Nephron progenitor cell (in vitro differentiated cells): ENCODE measurements at regions not wholly inside any gene's neighbourhood (a gene's known extent, or its start where the extent isn't known, plus 50 kb on each side); places are given as distances from the start of the nearest gene placed in this dataset.

Source experiments
- DNase-seq: peaks from one replicate; pipeline ENCODE4 v3.0.0; 2021
- H3K27ac Mint-ChIP-seq: 2 replicates; pipeline ENCODE4 v1.8.0; 2021; ENCODE audit warnings: mild to moderate bottlenecking, moderate library complexity, mixed read lengths
- H3K27me3 Mint-ChIP-seq: 2 replicates; pipeline ENCODE4 v1.8.0; 2021; ENCODE audit warnings: mild to moderate bottlenecking, low read depth, mixed read lengths; ENCODE audit not compliant: poor library complexity
- H3K36me3 Mint-ChIP-seq: 2 replicates; pipeline ENCODE4 v1.8.0; 2021; ENCODE audit warnings: low read depth, mixed read lengths
- H3K4me1 Mint-ChIP-seq: 2 replicates; pipeline ENCODE4 v1.8.0; 2021; ENCODE audit warnings: mixed read lengths
- H3K4me3 Mint-ChIP-seq: 2 replicates; pipeline ENCODE4 v1.8.0; 2021; ENCODE audit warnings: mild to moderate bottlenecking, moderate library complexity, mixed read lengths
- H3K9me3 Mint-ChIP-seq: 2 replicates; pipeline ENCODE4 v1.8.0; 2021; ENCODE audit warnings: mild to moderate bottlenecking, moderate library complexity, mixed read lengths
- CTCF ChIP-seq: fragments of 200-600 bp; sonication (generic); IDR thresholded peaks from 2 replicates; pipeline ENCODE4 v1.5.0; 2021; ENCODE audit warnings: antibody characterized with exemption

- no peak for TF ChIP-seq CTCF
These were observed 581.4 kb upstream of the MMS22L start for GRCh38 chr6:97864366-97864765.

GRCh38 chr6:97864826-97865225, 581.8 kb upstream of the MMS22L start:
- H3K9me3 Mint-ChIP-seq: no peaks in the 10 kb centered on the region
- TF ChIP-seq CTCF: no peak
- no peaks in the 10 kb centered on the region for H3K4me1 Mint-ChIP-seq
- H3K27ac Mint-ChIP-seq: no peak overlapping the region
- no peaks in the 10 kb centered on the region for H3K27me3 Mint-ChIP-seq
- H3K4me3 Mint-ChIP-seq: no peak overlapping the region
- no peak for DNase-seq
- H3K36me3 Mint-ChIP-seq: no peaks in the 10 kb centered on the region

More at GRCh38 chr6:97864366-97864765, 581.4 kb upstream of the MMS22L start:
- Mint-ChIP-seq H3K27me3 (no peaks in the 10 kb centered on the region), H3K4me1 (no peaks in the 10 kb centered on the region), H3K9me3 (no peaks in the 10 kb centered on the region), H3K27ac (no peak overlapping the region), H3K4me3 (no peak overlapping the region), H3K36me3 (no peaks in the 10 kb centered on the region)
- no peak for DNase-seq

GRCh38 chr6:97865612-97866011, 582.6 kb upstream of the MMS22L start:
- H3K4me3 Mint-ChIP-seq: no peak overlapping the region
- H3K27me3 Mint-ChIP-seq: no peaks in the 10 kb centered on the region
- H3K36me3 Mint-ChIP-seq: no peaks in the 10 kb centered on the region
- DNase-seq: no peak
- H3K27ac Mint-ChIP-seq: no peak overlapping the region
- no peaks in the 10 kb centered on the region for H3K9me3 Mint-ChIP-seq
- no peak for TF ChIP-seq CTCF
- H3K4me1 Mint-ChIP-seq: no peaks in the 10 kb centered on the region

- TF ChIP-seq CTCF: no peak
- no peaks in the 10 kb centered on the region for H3K4me1 Mint-ChIP-seq
- H3K4me3 Mint-ChIP-seq: no peak overlapping the region
- H3K27me3 Mint-ChIP-seq: no peaks in the 10 kb centered on the region
- H3K36me3 Mint-ChIP-seq: no peaks in the 10 kb centered on the region
- no peaks in the 10 kb centered on the region for H3K9me3 Mint-ChIP-seq
- DNase-seq: no peak
- no peak overlapping the region for H3K27ac Mint-ChIP-seq
These were observed 583.6 kb upstream of the MMS22L start for GRCh38 chr6:97866616-97867015.

GRCh38 chr6:97867177-97867576, 584.2 kb upstream of the MMS22L start:
- no peak for TF ChIP-seq CTCF
- H3K27ac Mint-ChIP-seq: no peak overlapping the region
- no peaks in the 10 kb centered on the region for H3K9me3 Mint-ChIP-seq
- no peak overlapping the region for H3K4me3 Mint-ChIP-seq
- no peaks in the 10 kb centered on the region for H3K4me1 Mint-ChIP-seq
- H3K36me3 Mint-ChIP-seq: no peaks in the 10 kb centered on the region
- no peaks in the 10 kb centered on the region for H3K27me3 Mint-ChIP-seq
- DNase-seq: no peak

GRCh38 chr6:97870273-97870672, 587.3 kb upstream of the MMS22L start:
- H3K4me1 Mint-ChIP-seq: peaks cover 6% of the 10 kb centered on the region
- no peak overlapping the region for H3K27ac Mint-ChIP-seq
- H3K4me3 Mint-ChIP-seq: no peak overlapping the region
- H3K36me3 Mint-ChIP-seq: no peaks in the 10 kb centered on the region
- DNase-seq: no peak
- peaks cover 3% of the 10 kb centered on the region for H3K27me3 Mint-ChIP-seq
- H3K9me3 Mint-ChIP-seq: no peaks in the 10 kb centered on the region
- TF ChIP-seq CTCF: no peak
